H9 (cell line): ENCODE measurements at regions not wholly inside any gene's neighbourhood (a gene's known extent, or its start where the extent isn't known, plus 50 kb on each side); places are given as distances from the start of the nearest gene placed in this dataset.

Experiments used
- DNase-seq: peaks from one replicate; pipeline ENCODE4 v3.0.0-alpha.2; 2017
- H2AFZ ChIP-seq: one replicate; pipeline ENCODE4 v1.6.1; 2013; ENCODE audit warnings: mild to moderate bottlenecking, low read length, control low read depth, moderate library complexity
- H2AK5ac ChIP-seq: 2 replicates; pipeline ENCODE4 v1.6.1; 2013; ENCODE audit warnings: low read length, control low read depth, mixed read lengths; ENCODE audit not compliant: insufficient read length
- H2BK120ac ChIP-seq: one replicate; pipeline ENCODE4 v1.6.1; 2013; ENCODE audit warnings: low read depth, mild to moderate bottlenecking, low read length, control low read depth, inconsistent platforms; ENCODE audit not compliant: poor library complexity, severe bottlenecking
- H2BK12ac ChIP-seq: 2 replicates; pipeline ENCODE4 v1.6.1; 2013; ENCODE audit warnings: low read length, control low read depth, mixed read lengths, low read depth; ENCODE audit not compliant: insufficient read length
- H2BK15ac ChIP-seq: 2 replicates; pipeline ENCODE4 v1.6.1; 2013; ENCODE audit warnings: low read depth, low read length, control low read depth
- H2BK20ac ChIP-seq: one replicate; pipeline ENCODE4 v1.6.1; 2013; ENCODE audit warnings: low read depth, mild to moderate bottlenecking, low read length, control low read depth, inconsistent platforms; ENCODE audit not compliant: poor library complexity, severe bottlenecking
- H2BK5ac ChIP-seq: 2 replicates; pipeline ENCODE4 v1.6.1; 2013; ENCODE audit warnings: low read length, control low read depth, mixed read lengths; ENCODE audit not compliant: insufficient read length
- H3K14ac ChIP-seq: 2 replicates; pipeline ENCODE4 v1.6.1; 2013; ENCODE audit warnings: low read length, control low read depth; ENCODE audit not compliant: insufficient read depth
- H3K18ac ChIP-seq: 2 replicates; pipeline ENCODE4 v1.6.1; 2013; ENCODE audit warnings: low read depth, mild to moderate bottlenecking, mixed read lengths, low read length, control low read depth; ENCODE audit not compliant: insufficient read length
- H3K23ac ChIP-seq: 2 replicates; pipeline ENCODE4 v1.6.1; 2013; ENCODE audit warnings: low read length, control low read depth, mixed read lengths, low read depth; ENCODE audit not compliant: insufficient read length
- H3K23me2 ChIP-seq: 2 replicates; pipeline ENCODE4 v1.6.1; 2013; ENCODE audit warnings: low read depth, mild to moderate bottlenecking, mixed read lengths, low read length, control low read depth; ENCODE audit not compliant: insufficient read length, poor library complexity, severe bottlenecking
- H3K27ac ChIP-seq: 2 replicates; pipeline ENCODE4 v1.5.1; 2013; ENCODE audit warnings: low read length, control low read depth, mixed read lengths, low read depth; ENCODE audit not compliant: insufficient read length
- H3K27me3 ChIP-seq: 2 replicates; pipeline ENCODE4 v1.6.1; 2013; ENCODE audit warnings: low read length, control low read depth, inconsistent platforms; ENCODE audit not compliant: insufficient read depth
- H3K4ac ChIP-seq: 2 replicates; pipeline ENCODE4 v1.6.1; 2013; ENCODE audit warnings: low read depth, mild to moderate bottlenecking, control low read depth, inconsistent platforms, low read length, moderate library complexity
- H3K4me1 ChIP-seq: 2 replicates; pipeline ENCODE4 v1.6.1; 2013; ENCODE audit warnings: low read length, control low read depth, inconsistent platforms; ENCODE audit not compliant: insufficient read depth
- H3K4me2 ChIP-seq: 2 replicates; pipeline ENCODE4 v1.6.1; 2013; ENCODE audit warnings: low read length, control low read depth, mixed read lengths; ENCODE audit not compliant: insufficient read length, insufficient read depth
- H3K56ac ChIP-seq: 2 replicates; pipeline ENCODE4 v1.6.1; 2013; ENCODE audit warnings: low read depth, mild to moderate bottlenecking, mixed read lengths, low read length, control low read depth; ENCODE audit not compliant: insufficient read length
- H3K79me1 ChIP-seq: 2 replicates; pipeline ENCODE4 v1.6.1; 2013; ENCODE audit warnings: low read depth, mild to moderate bottlenecking, moderate library complexity, low read length, control low read depth, inconsistent platforms; ENCODE audit not compliant: insufficient read depth, poor library complexity, severe bottlenecking
- H3K79me2 ChIP-seq: 2 replicates; pipeline ENCODE4 v1.6.1; 2013; ENCODE audit warnings: low read length, control low read depth, inconsistent platforms; ENCODE audit not compliant: insufficient read depth
- H3K9ac ChIP-seq: 2 replicates; pipeline ENCODE4 v1.6.1; 2013; ENCODE audit warnings: low read length, control low read depth, mixed read lengths; ENCODE audit not compliant: insufficient read length; ENCODE audit errors: extremely low read depth
- H3K9me3 ChIP-seq: one replicate; pipeline ENCODE4 v1.6.1; 2013; ENCODE audit warnings: low read depth, low read length, inconsistent platforms; ENCODE audit not compliant: control insufficient read depth
- H3T11ph ChIP-seq: one replicate; pipeline ENCODE4 v1.6.1; 2013; ENCODE audit warnings: mild to moderate bottlenecking, low read length, control low read depth, inconsistent platforms
- H4K20me1 ChIP-seq: one replicate; pipeline ENCODE4 v1.6.1; 2013; ENCODE audit not compliant: control insufficient read depth, insufficient read length, insufficient read depth
- H4K5ac ChIP-seq: 2 replicates; pipeline ENCODE4 v1.6.1; 2013; ENCODE audit warnings: low read depth, mild to moderate bottlenecking, mixed read lengths, low read length, control low read depth; ENCODE audit not compliant: insufficient read length
- H4K8ac ChIP-seq: replicated peaks from 2 replicates; pipeline ENCODE4 v1.6.1; 2013; ENCODE audit warnings: low read length, control low read depth, mixed read lengths, low read depth; ENCODE audit not compliant: insufficient read length
- H4K91ac ChIP-seq: 2 replicates; pipeline ENCODE4 v1.6.1; 2013; ENCODE audit warnings: low read depth, mild to moderate bottlenecking, moderate library complexity, mixed read lengths, low read length, control low read depth; ENCODE audit not compliant: insufficient read length
- H3K27ac Mint-ChIP-seq, 3 experiments: 2 replicates in 2 of 3; 3 replicates in 1 of 3; pipeline ENCODE4 v1.8.0; 2020 to 2021; ENCODE audit warnings: mixed read lengths in 3 of 3, mild to moderate bottlenecking in 1 of 3, moderate library complexity in 1 of 3
- H3K27me3 Mint-ChIP-seq: 2 replicates; pipeline ENCODE4 v1.8.0; 2021; ENCODE audit warnings: low read depth, mild to moderate bottlenecking, moderate library complexity, mixed read lengths
- H3K36me3 Mint-ChIP-seq, 3 experiments: 2 replicates in 2 of 3; 3 replicates in 1 of 3; pipeline ENCODE4 v1.8.0; 2020 to 2021; ENCODE audit warnings: low read depth in 3 of 3, mixed read lengths in 3 of 3; ENCODE audit not compliant: insufficient read depth in 1 of 3
- H3K4me1 Mint-ChIP-seq, 2 experiments: 2 replicates each; pipeline ENCODE4 v1.8.0; 2020; ENCODE audit warnings: mixed read lengths in 2 of 2
- H3K4me3 Mint-ChIP-seq, 2 experiments: 2 replicates in 1 of 2; 3 replicates in 1 of 2; pipeline ENCODE4 v1.8.0; 2020 to 2021; ENCODE audit warnings: mild to moderate bottlenecking in 2 of 2, mixed read lengths in 2 of 2, moderate library complexity in 1 of 2
- H3K9me3 Mint-ChIP-seq, 2 experiments: 2 replicates in 1 of 2; 3 replicates in 1 of 2; pipeline ENCODE4 v1.8.0; 2020; ENCODE audit warnings: mild to moderate bottlenecking in 2 of 2, mixed read lengths in 2 of 2, moderate library complexity in 1 of 2
- CTCF ChIP-seq: fragments of 200-600 bp; sonication (generic); conservative IDR thresholded peaks from 3 replicates; pipeline ENCODE4 v1.8.0; 2021; ENCODE audit warnings: antibody characterized with exemption, mild to moderate bottlenecking
- WGBS: extraction: QIAGEN DNeasy Blood & Tissue Kit; methylation state at CpG from one replicate; pipeline ENCODE4 v1.1.7; 2013; ENCODE audit warnings: missing lambda C conversion rate, low lambda C conversion rate, mixed read lengths; ENCODE audit not compliant: insufficient read length; ENCODE audit errors: extremely low coverage; 5-methylcytosine and 5-hydroxymethylcytosine counted together

- H3K56ac ChIP-seq, result no peak overlapping the region
- no peak overlapping the region for H2BK15ac ChIP-seq
- H2BK20ac ChIP-seq, result no peak overlapping the region
- H4K20me1 ChIP-seq, result no peaks in the 10 kb centered on the region
- H3K9me3 Mint-ChIP-seq, result no peaks in the 10 kb centered on the region; a peak in 1 of 5 replicates
- H3K23me2 ChIP-seq, result no peaks in the 10 kb centered on the region
- no peak overlapping the region for H3K23ac ChIP-seq
- H3K4me1 Mint-ChIP-seq, result peaks cover 33 to 40% of the 10 kb centered on the region in 2 experiments
- H3K27ac Mint-ChIP-seq, result peak overlapping the region in 1 of 3 experiments; percentile 0; a peak in 1 of 7 replicates
- H4K91ac ChIP-seq, result no peak overlapping the region
- H3K14ac ChIP-seq, result no peak overlapping the region
- WGBS, result no CpG with 5 or more reads among the region's 2 CpGs
- H4K5ac ChIP-seq, result no peak overlapping the region
- H3K9ac ChIP-seq, result no peak overlapping the region
- H3K79me2 ChIP-seq, result no peaks in the 10 kb centered on the region
- peaks cover 13% of the 10 kb centered on the region; the same call in 1 of the 2 replicates for H3K4me1 ChIP-seq
- no peak overlapping the region for H2BK5ac ChIP-seq
- TF ChIP-seq CTCF, result no peak
- H3K27me3 Mint-ChIP-seq, result peaks cover 49% of the 10 kb centered on the region
- H2AFZ ChIP-seq, result no peak overlapping the region
- H3T11ph ChIP-seq, result no peak overlapping the region
- no peak overlapping the region for H2BK120ac ChIP-seq
- no peaks in the 10 kb centered on the region; the same call in 1 of the 2 replicates for H3K27me3 ChIP-seq
- no peaks in the 10 kb centered on the region for H3K9me3 ChIP-seq
- no peak overlapping the region for H3K4ac ChIP-seq
- H3K4me2 ChIP-seq, result peak overlapping the region; percentile 16
- H2BK12ac ChIP-seq, result no peak overlapping the region
- DNase-seq, result no peak
- H3K27ac ChIP-seq, result no peak overlapping the region
- no peaks in the 10 kb centered on the region for H3K79me1 ChIP-seq
- peak overlapping the region in 1 of 2 experiments; percentile 21; a peak in 2 of 5 replicates for H3K4me3 Mint-ChIP-seq
- no peaks in the 10 kb centered on the region for H3K36me3 Mint-ChIP-seq
- H4K8ac ChIP-seq, result no peak overlapping the region
- H3K18ac ChIP-seq, result no peak overlapping the region
- H2AK5ac ChIP-seq, result no peak overlapping the region
Observed at GRCh38 chr12:89247967-89248366, 104.3 kb downstream of the DUSP6 start.
